CD8-positive, alpha-beta memory T cell (primary cell): ENCODE measurements at regions not wholly inside any gene's neighbourhood (a gene's known extent, or its start where the extent isn't known, plus 50 kb on each side); places are given as distances from the start of the nearest gene placed in this dataset.

Experiments used
- CTCF ChIA-PET: fragments of 350-600 bp; sonication (Branson Sonifier 250); formaldehyde crosslinking; loops from one replicate; lab custom pipeline; 2021; ENCODE audit warnings: antibody characterized with exemption; lab: Charles Lee
- POLR2A ChIA-PET: fragments of 350-600 bp; sonication (Branson Sonifier 250); formaldehyde crosslinking; loops from one replicate; lab custom pipeline; 2021; ENCODE audit warnings: antibody characterized with exemption; lab: Charles Lee
- DNase-seq, 5 donors: peaks; one replicate each; pipeline versions ENCODE4 v3.0.0 to v3.0.0-alpha.2; 2020 to 2022; ENCODE audit warnings: mixed read lengths in 1 of 5
- H3K27ac ChIP-seq: one replicate; pipeline ENCODE4 v1.7.0; 2013; ENCODE audit warnings: low read depth, mild to moderate bottlenecking, low read length, moderate library complexity
- H3K27me3 ChIP-seq: 2 replicates; pipeline ENCODE4 v1.7.0; 2013; ENCODE audit warnings: low read length, mild to moderate bottlenecking; ENCODE audit not compliant: insufficient read depth, poor library complexity, severe bottlenecking
- H3K36me3 ChIP-seq: 2 replicates; pipeline ENCODE4 v1.7.0; 2013; ENCODE audit warnings: mild to moderate bottlenecking, low read length, moderate library complexity; ENCODE audit not compliant: insufficient read depth
- H3K4me1 ChIP-seq: 2 replicates; pipeline ENCODE4 v1.7.0; 2013; ENCODE audit warnings: mild to moderate bottlenecking, low read length, moderate library complexity; ENCODE audit not compliant: insufficient read depth
- H3K4me3 ChIP-seq: 2 replicates; pipeline ENCODE4 v1.7.0; 2013; ENCODE audit warnings: mild to moderate bottlenecking, low read length
- H3K9me3 ChIP-seq: 2 replicates; pipeline ENCODE4 v1.7.0; 2013; ENCODE audit warnings: mild to moderate bottlenecking, low read length
- H3K27ac Mint-ChIP-seq, 8 donors: one replicate each; pipeline ENCODE4 v1.8.0; 2020 to 2021; ENCODE audit warnings: mixed read lengths in 8 of 8, mild to moderate bottlenecking in 6 of 8, inconsistent platforms in 3 of 8, moderate library complexity in 3 of 8
- H3K27me3 Mint-ChIP-seq, 2 donors: one replicate each; pipeline ENCODE4 v1.8.0; 2020 to 2021; ENCODE audit warnings: mixed read lengths in 2 of 2, mild to moderate bottlenecking in 1 of 2, moderate library complexity in 1 of 2
- H3K36me3 Mint-ChIP-seq, 3 donors: one replicate each; pipeline ENCODE4 v1.8.0; 2020 to 2021; ENCODE audit warnings: mixed read lengths in 3 of 3, inconsistent platforms in 1 of 3, mild to moderate bottlenecking in 1 of 3
- H3K4me1 Mint-ChIP-seq, 3 donors: one replicate each; pipeline ENCODE4 v1.8.0; 2020 to 2021; ENCODE audit warnings: mixed read lengths in 3 of 3, inconsistent platforms in 1 of 3, mild to moderate bottlenecking in 1 of 3
- H3K4me3 Mint-ChIP-seq, 7 donors: one replicate each; pipeline ENCODE4 v1.8.0; 2020 to 2021; ENCODE audit warnings: mixed read lengths in 7 of 7, mild to moderate bottlenecking in 6 of 7, moderate library complexity in 4 of 7, inconsistent platforms in 2 of 7
- H3K9me3 Mint-ChIP-seq, 5 donors: one replicate each; pipeline ENCODE4 v1.8.0; 2020 to 2022; ENCODE audit warnings: mixed read lengths in 5 of 5, mild to moderate bottlenecking in 3 of 5, moderate library complexity in 2 of 5, inconsistent platforms in 1 of 5

- Histone ChIP-seq H3K4me3 (no peak overlapping the region), H3K4me1 (peaks cover 8% of the 10 kb centered on the region), H3K27me3 (no peaks in the 10 kb centered on the region), H3K36me3 (no peaks in the 10 kb centered on the region), H3K27ac (no peak overlapping the region), H3K9me3 (no peaks in the 10 kb centered on the region)
- H3K9me3 Mint-ChIP-seq = no peaks in the 10 kb centered on the region
- POLR2A ChIA-PET = no interaction called here
- H3K27ac Mint-ChIP-seq = peak overlapping the region in 3 of 8 donors; percentile 0 to 70 (median 68)
- no peak overlapping the region for H3K4me3 Mint-ChIP-seq
- CTCF ChIA-PET = interaction anchor here (1.2 to 1.7 kb wide), 2 partner anchors 12 to 17 kb away, joined by 3 read pairs; no protein-coding TSS in a partner anchor
- no peaks in the 10 kb centered on the region for H3K36me3 Mint-ChIP-seq
- H3K27me3 Mint-ChIP-seq = no peaks in the 10 kb centered on the region
- no peak for DNase-seq
- peaks cover 12 to 30% (median 13%) of the 10 kb centered on the region in 3 donors for H3K4me1 Mint-ChIP-seq
These were observed 132.8 kb upstream of the TNFAIP3 start for GRCh38 chr6:137734005-137734874.

- Mint-ChIP-seq H3K36me3 (no peaks in the 10 kb centered on the region), H3K4me1 (peaks cover 12 to 30% (median 13%) of the 10 kb centered on the region in 3 donors), H3K27me3 (peaks cover 0 to 4% of the 10 kb centered on the region in 2 donors), H3K27ac (peak overlapping the region in 1 of 8 donors; percentile 15), H3K4me3 (no peak overlapping the region), H3K9me3 (no peaks in the 10 kb centered on the region)
- Histone ChIP-seq H3K27ac (no peak overlapping the region), H3K27me3 (no peaks in the 10 kb centered on the region), H3K36me3 (no peaks in the 10 kb centered on the region), H3K9me3 (no peaks in the 10 kb centered on the region), H3K4me1 (peaks cover 8% of the 10 kb centered on the region), H3K4me3 (no peak overlapping the region)
- CTCF ChIA-PET = interaction anchor here (1.2 to 1.7 kb wide), 2 partner anchors 12 to 18 kb away, joined by 3 read pairs; no protein-coding TSS in a partner anchor
- DNase-seq = no peak
- POLR2A ChIA-PET = no interaction called here
These were observed 132.2 kb upstream of the TNFAIP3 start for GRCh38 chr6:137734875-137735182.

- Mint-ChIP-seq H3K9me3 (no peaks in the 10 kb centered on the region), H3K36me3 (no peaks in the 10 kb centered on the region), H3K4me3 (peak overlapping the region in 1 of 7 donors; percentile 56), H3K4me1 (peaks cover 12 to 37% (median 13%) of the 10 kb centered on the region in 3 donors), H3K27me3 (peaks cover 0 to 9% of the 10 kb centered on the region in 2 donors), H3K27ac (peak overlapping the region; percentile 40 to 93 (median 85))
- no peaks in the 10 kb centered on the region for H3K9me3 ChIP-seq
- ChIA-PET CTCF (interaction anchor here (1.2 to 1.7 kb wide), 3 partner anchors 10 to 63 kb away, joined by 3 to 4 read pairs (median 4); no protein-coding TSS in a partner anchor), POLR2A (interaction anchor here (1.0 kb wide), 1 partner anchor 8 kb away, joined by 3 read pairs; no protein-coding TSS in a partner anchor)
- H3K36me3 ChIP-seq = no peaks in the 10 kb centered on the region
- peak in 2 of 5 donors; percentile 29 to 62 for DNase-seq
- no peak overlapping the region for H3K4me3 ChIP-seq
- no peak overlapping the region for H3K27ac ChIP-seq
- H3K27me3 ChIP-seq = no peaks in the 10 kb centered on the region
- peaks cover 8% of the 10 kb centered on the region for H3K4me1 ChIP-seq
These were observed 130.8 kb upstream of the TNFAIP3 start for GRCh38 chr6:137736048-137736818.

DNA sequence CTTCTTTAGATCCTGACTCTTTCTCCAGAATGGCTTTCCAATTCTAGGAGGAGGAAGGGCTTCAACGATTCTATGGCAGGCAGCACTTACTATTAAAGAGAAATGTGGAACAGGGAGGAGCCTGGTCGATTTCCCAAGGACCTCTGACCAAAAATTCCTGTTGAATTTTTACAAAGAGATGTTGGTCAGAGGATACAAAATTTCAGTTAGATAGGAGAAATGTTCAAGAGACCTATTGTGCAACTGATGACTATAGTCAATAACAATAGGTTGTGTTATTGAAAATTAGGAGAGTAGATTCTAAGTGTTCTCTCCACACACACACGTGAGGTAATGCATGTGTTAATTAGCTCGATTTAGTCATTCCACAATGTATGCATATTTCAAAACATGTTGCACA, 130.1 kb upstream of the TNFAIP3 start:
- DNase-seq = no peak
- no peaks in the 10 kb centered on the region for H3K36me3 Mint-ChIP-seq
- peak overlapping the region in 5 of 8 donors; percentile 40 to 93 (median 87) for H3K27ac Mint-ChIP-seq
- no peaks in the 10 kb centered on the region for H3K9me3 Mint-ChIP-seq
- H3K27me3 Mint-ChIP-seq = peaks cover 0 to 9% of the 10 kb centered on the region in 2 donors
- no peak overlapping the region for H3K27ac ChIP-seq
- no peaks in the 10 kb centered on the region for H3K27me3 ChIP-seq
- H3K9me3 ChIP-seq = no peaks in the 10 kb centered on the region
- H3K4me3 ChIP-seq = no peak overlapping the region
- H3K36me3 ChIP-seq = no peaks in the 10 kb centered on the region
- H3K4me3 Mint-ChIP-seq = no peak overlapping the region
- peaks cover 8% of the 10 kb centered on the region for H3K4me1 ChIP-seq
- peaks cover 12 to 37% (median 13%) of the 10 kb centered on the region in 3 donors for H3K4me1 Mint-ChIP-seq
- ChIA-PET CTCF (interaction anchor here (1.2 to 1.7 kb wide), 3 partner anchors 10 to 62 kb away, joined by 3 to 4 read pairs (median 4); no protein-coding TSS in a partner anchor), POLR2A (interaction anchor here (1.0 kb wide), 1 partner anchor 9 kb away, joined by 3 read pairs; no protein-coding TSS in a partner anchor)

- Mint-ChIP-seq H3K27ac (peak overlapping the region in 1 of 8 donors; percentile 27), H3K9me3 (no peaks in the 10 kb centered on the region), H3K4me1 (peaks cover 12 to 37% (median 13%) of the 10 kb centered on the region in 3 donors), H3K27me3 (peaks cover 0 to 9% of the 10 kb centered on the region in 2 donors), H3K4me3 (peak overlapping the region in 1 of 7 donors; percentile 43), H3K36me3 (peaks cover 0 to 1% (median under 1%) of the 10 kb centered on the region in 3 donors)
- H3K4me3 ChIP-seq = no peak overlapping the region
- H3K9me3 ChIP-seq = no peaks in the 10 kb centered on the region
- no peak overlapping the region for H3K27ac ChIP-seq
- ChIA-PET CTCF (no interaction called here), POLR2A (no interaction called here)
- H3K4me1 ChIP-seq = peaks cover 8% of the 10 kb centered on the region
- peak in 1 of 5 donors; percentile 51 for DNase-seq
- H3K27me3 ChIP-seq = no peaks in the 10 kb centered on the region
- H3K36me3 ChIP-seq = no peaks in the 10 kb centered on the region
These were observed 129.0 kb upstream of the TNFAIP3 start for GRCh38 chr6:137737836-137738596.

GRCh38 chr6:137738931-137739504, 128.0 kb upstream of the TNFAIP3 start:
- ChIA-PET CTCF (no interaction called here), POLR2A (no interaction called here)
- Histone ChIP-seq H3K27ac (no peak overlapping the region), H3K4me1 (peaks cover 8% of the 10 kb centered on the region), H3K9me3 (no peaks in the 10 kb centered on the region), H3K4me3 (no peak overlapping the region), H3K27me3 (no peaks in the 10 kb centered on the region), H3K36me3 (no peaks in the 10 kb centered on the region)
- no peak for DNase-seq
- Mint-ChIP-seq H3K27ac (peak overlapping the region in 3 of 8 donors; percentile 39 to 62 (median 49)), H3K27me3 (peaks cover 0 to 9% of the 10 kb centered on the region in 2 donors), H3K36me3 (peaks cover 0 to 3% (median 1%) of the 10 kb centered on the region in 3 donors), H3K4me3 (no peak overlapping the region), H3K4me1 (peaks cover 12 to 44% (median 13%) of the 10 kb centered on the region in 3 donors), H3K9me3 (no peaks in the 10 kb centered on the region)

GRCh38 chr6:137739544-137739943, 127.5 kb upstream of the TNFAIP3 start:
- Histone ChIP-seq H3K36me3 (no peaks in the 10 kb centered on the region), H3K4me1 (peaks cover 8% of the 10 kb centered on the region), H3K27me3 (no peaks in the 10 kb centered on the region), H3K4me3 (no peak overlapping the region), H3K27ac (no peak overlapping the region), H3K9me3 (no peaks in the 10 kb centered on the region)
- Mint-ChIP-seq H3K27ac (peak overlapping the region in 3 of 8 donors; percentile 39 to 62 (median 49)), H3K9me3 (no peaks in the 10 kb centered on the region), H3K36me3 (peaks cover 0 to 3% (median 1%) of the 10 kb centered on the region in 3 donors), H3K4me3 (no peak overlapping the region), H3K4me1 (peaks cover 12 to 49% (median 14%) of the 10 kb centered on the region in 3 donors), H3K27me3 (peaks cover 0 to 9% of the 10 kb centered on the region in 2 donors)
- DNase-seq = no peak
- CTCF ChIA-PET = no interaction called here
- POLR2A ChIA-PET = no interaction called here
